DOHH2 (cell line): ENCODE measurements at regions not wholly inside any gene's neighbourhood (a gene's known extent, or its start where the extent isn't known, plus 50 kb on each side); places are given as distances from the start of the nearest gene placed in this dataset.

Source experiments
- H3F3A ChIP-seq: fragments of 200-600 bp; sonication (generic), shearing (Covaris generic); 2 replicates; pipeline ENCODE4 v1.6.0; 2016; ENCODE audit warnings: antibody characterized with exemption, mild to moderate bottlenecking; ENCODE audit not compliant: control insufficient read depth, insufficient read depth
- H3K27ac ChIP-seq: fragments of 200-600 bp; sonication (generic); 2 replicates; pipeline ENCODE4 v1.5.1; 2014; ENCODE audit warnings: low read depth, mild to moderate bottlenecking, low read length, moderate library complexity
- H3K27me3 ChIP-seq: fragments of 200-600 bp; sonication (generic); 2 replicates; pipeline ENCODE4 v1.6.1; 2014; ENCODE audit warnings: mild to moderate bottlenecking, low read length, mixed read lengths; ENCODE audit not compliant: control insufficient read depth
- H3K36me3 ChIP-seq: fragments of 200-600 bp; sonication (generic); 2 replicates; pipeline ENCODE4 v1.6.1; 2014; ENCODE audit warnings: mild to moderate bottlenecking, low read length, moderate library complexity, mixed read lengths; ENCODE audit not compliant: control insufficient read depth
- H3K4me1 ChIP-seq: fragments of 200-600 bp; sonication (generic); 2 replicates; pipeline ENCODE4 v1.6.1; 2014; ENCODE audit warnings: mild to moderate bottlenecking, low read length, mixed read lengths; ENCODE audit not compliant: control insufficient read depth
- H3K4me2 ChIP-seq: fragments of 200-600 bp; sonication (generic); 2 replicates; pipeline ENCODE4 v1.6.0; 2014; ENCODE audit warnings: mild to moderate bottlenecking, low read length, moderate library complexity
- H3K4me3 ChIP-seq: fragments of 200-600 bp; sonication (generic); 2 replicates; pipeline ENCODE4 v1.5.1; 2014; ENCODE audit warnings: mild to moderate bottlenecking, low read length, mixed read lengths
- H3K79me2 ChIP-seq: fragments of 200-600 bp; sonication (generic); 2 replicates; pipeline ENCODE4 v1.6.1; 2014; ENCODE audit warnings: mild to moderate bottlenecking, low read length, mixed read lengths; ENCODE audit not compliant: control insufficient read depth
- H3K9me2 ChIP-seq: fragments of 200-600 bp; sonication (generic); replicated peaks from 2 replicates; pipeline ENCODE4 v1.6.1; 2014; ENCODE audit warnings: mild to moderate bottlenecking, low read length, mixed read lengths; ENCODE audit not compliant: control insufficient read depth
- H3K9me3 ChIP-seq: fragments of 200-600 bp; sonication (generic); 2 replicates; pipeline ENCODE4 v1.6.1; 2014; ENCODE audit warnings: antibody characterized with exemption, low read length, mixed read lengths; ENCODE audit not compliant: control insufficient read depth, insufficient read depth
- H4K20me1 ChIP-seq: fragments of 200-600 bp; sonication (generic); 2 replicates; pipeline ENCODE4 v1.6.0; 2014; ENCODE audit warnings: low read depth, mild to moderate bottlenecking, antibody characterized with exemption, low read length, moderate library complexity; ENCODE audit not compliant: control insufficient read depth, insufficient read depth
- CTCF ChIP-seq: fragments of 200-600 bp; sonication (generic); IDR thresholded peaks from one replicate; pipeline ENCODE4 v1.5.1; 2014; ENCODE audit warnings: antibody characterized with exemption, mild to moderate bottlenecking, low read depth, low read length; ENCODE audit not compliant: poor library complexity, severe bottlenecking
- EZH2phosphoT487 ChIP-seq: fragments of 200-600 bp; sonication (generic); IDR thresholded peaks from 2 replicates; pipeline ENCODE4 v1.6.1; 2017; ENCODE audit warnings: borderline replicate concordance, mild to moderate bottlenecking, antibody characterized with exemption, low read length, moderate library complexity, mixed read lengths

GRCh38 chr16:87198328-87198832, 118.8 kb downstream of the C16orf95 start:
- no peaks in the 10 kb centered on the region for H3K9me2 ChIP-seq
- H3K79me2 ChIP-seq = no peaks in the 10 kb centered on the region
- no peaks in the 10 kb centered on the region for H3K9me3 ChIP-seq
- no peak overlapping the region for H3K27ac ChIP-seq
- H3K27me3 ChIP-seq = no peaks in the 10 kb centered on the region
- TF ChIP-seq CTCF (no peak), EZH2phosphoT487 (no peak)
- H3K36me3 ChIP-seq = no peaks in the 10 kb centered on the region
- no peaks in the 10 kb centered on the region for H3K4me1 ChIP-seq
- H3F3A ChIP-seq = no peaks in the 10 kb centered on the region
- H3K4me2 ChIP-seq = no peak overlapping the region
- H4K20me1 ChIP-seq = no peaks in the 10 kb centered on the region
- no peak overlapping the region for H3K4me3 ChIP-seq

DNA sequence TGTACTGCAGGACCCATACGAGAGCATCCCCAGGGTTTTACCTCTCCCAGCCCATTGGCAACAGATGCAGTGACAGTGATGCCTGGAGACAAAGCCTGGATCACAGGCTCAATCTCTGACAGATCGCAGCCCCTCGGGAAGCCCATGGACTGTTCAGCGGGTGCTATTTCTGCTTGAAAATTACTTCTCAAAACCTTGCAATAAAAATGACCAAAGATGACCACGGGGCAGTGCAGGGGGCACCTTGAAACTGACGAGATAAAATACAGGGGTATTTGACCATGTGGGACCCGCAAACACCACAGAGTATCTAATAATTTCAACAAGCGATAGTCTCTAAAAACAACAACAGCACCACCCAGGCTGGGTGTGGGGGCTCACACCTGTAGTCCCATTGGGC, 118.3 kb downstream of the C16orf95 start:
- Histone ChIP-seq H3K79me2 (no peaks in the 10 kb centered on the region), H3K9me2 (no peaks in the 10 kb centered on the region), H3K27ac (no peak overlapping the region), H3K27me3 (no peaks in the 10 kb centered on the region), H3K4me2 (no peak overlapping the region), H3F3A (no peaks in the 10 kb centered on the region), H3K4me3 (no peak overlapping the region), H3K36me3 (no peaks in the 10 kb centered on the region), H4K20me1 (no peaks in the 10 kb centered on the region), H3K4me1 (no peaks in the 10 kb centered on the region), H3K9me3 (no peaks in the 10 kb centered on the region)
- TF ChIP-seq EZH2phosphoT487 = no peak
- TF ChIP-seq CTCF = no peak

GRCh38 chr16:87199379-87199778, 117.8 kb downstream of the C16orf95 start:
- Histone ChIP-seq H3K4me1 (no peaks in the 10 kb centered on the region), H3K36me3 (no peaks in the 10 kb centered on the region), H4K20me1 (no peaks in the 10 kb centered on the region), H3K27ac (no peak overlapping the region), H3K79me2 (no peaks in the 10 kb centered on the region), H3K9me2 (no peaks in the 10 kb centered on the region), H3K4me3 (no peak overlapping the region), H3K27me3 (no peaks in the 10 kb centered on the region), H3F3A (no peaks in the 10 kb centered on the region), H3K9me3 (no peaks in the 10 kb centered on the region), H3K4me2 (no peak overlapping the region)
- TF ChIP-seq EZH2phosphoT487 (no peak), CTCF (no peak)

DNA sequence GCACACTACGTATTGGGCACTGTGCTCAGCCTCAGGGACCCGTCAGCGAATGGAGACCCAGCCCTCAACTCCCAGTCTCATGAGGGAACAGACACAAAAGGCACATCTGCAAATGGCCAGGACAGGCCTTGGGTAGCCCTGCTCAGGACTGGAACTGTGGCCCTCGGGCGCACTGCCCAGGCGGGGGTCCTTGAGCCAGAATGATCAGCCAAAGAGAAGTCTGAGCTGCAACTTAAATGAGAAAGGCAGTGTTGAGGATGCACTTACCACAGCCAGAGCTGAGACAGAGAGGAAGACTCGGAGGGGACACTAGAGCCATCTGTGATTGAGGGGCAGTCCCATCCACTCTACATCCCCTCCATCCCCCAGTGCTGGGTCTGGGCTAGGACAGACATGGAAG, 117.3 kb downstream of the C16orf95 start:
- no peaks in the 10 kb centered on the region for H3K9me3 ChIP-seq
- no peaks in the 10 kb centered on the region for H3K9me2 ChIP-seq
- no peak overlapping the region for H3K4me3 ChIP-seq
- H3K36me3 ChIP-seq = no peaks in the 10 kb centered on the region
- no peaks in the 10 kb centered on the region for H3K79me2 ChIP-seq
- H4K20me1 ChIP-seq = no peaks in the 10 kb centered on the region
- H3F3A ChIP-seq = no peaks in the 10 kb centered on the region
- H3K4me1 ChIP-seq = no peaks in the 10 kb centered on the region
- H3K27ac ChIP-seq = no peak overlapping the region
- H3K27me3 ChIP-seq = no peaks in the 10 kb centered on the region
- TF ChIP-seq CTCF (no peak), EZH2phosphoT487 (no peak)
- H3K4me2 ChIP-seq = no peak overlapping the region
